Ovary (tissue), 3 donors: ENCODE measurements at regions not wholly inside any gene's neighbourhood (a gene's known extent, or its start where the extent isn't known, plus 50 kb on each side); places are given as distances from the start of the nearest gene placed in this dataset.

ENCODE experiments used
- CTCF ChIP-seq, 3 donors: fragments of 450-650 bp in 2 of 3; fragments of 200-600 bp in 1 of 3; IDR thresholded peaks; one replicate each; pipeline versions ENCODE4 v1.5.1 to v1.8.0; 2016 to 2022; ENCODE audit warnings: antibody characterized with exemption in 3 of 3, mild to moderate bottlenecking in 1 of 3
- POLR2A ChIP-seq: fragments of 450-650 bp; IDR thresholded peaks from one replicate; pipeline ENCODE4 v1.6.1; 2017; ENCODE audit warnings: antibody characterized with exemption, mild to moderate bottlenecking, moderate library complexity
- donor health status: DM: no; HTN: no; CAD: no.

GRCh38 chr11:116278076-116278475, 494.7 kb downstream of the BUD13 start:
- TF ChIP-seq CTCF (IDR thresholded peaks at IDR 0.05), result no peak
- TF ChIP-seq POLR2A, result no peak
